Femur (tissue), 1 donor: ENCODE measurements at regions not wholly inside any gene's neighbourhood (a gene's known extent, or its start where the extent isn't known, plus 50 kb on each side); places are given as distances from the start of the nearest gene placed in this dataset.
A peak's percentile ranks its signal among the peaks of the same experiment; 100 is the strongest.
"Not testable (repeated sequence)": the region's sequence is repeated elsewhere in the genome, so short reads cannot be mapped to it uniquely, and the experiment has no call there.

Experiments
- DNase-seq: peaks from one replicate; pipeline ENCODE4 v3.0.0-alpha.2; 2017

DNA sequence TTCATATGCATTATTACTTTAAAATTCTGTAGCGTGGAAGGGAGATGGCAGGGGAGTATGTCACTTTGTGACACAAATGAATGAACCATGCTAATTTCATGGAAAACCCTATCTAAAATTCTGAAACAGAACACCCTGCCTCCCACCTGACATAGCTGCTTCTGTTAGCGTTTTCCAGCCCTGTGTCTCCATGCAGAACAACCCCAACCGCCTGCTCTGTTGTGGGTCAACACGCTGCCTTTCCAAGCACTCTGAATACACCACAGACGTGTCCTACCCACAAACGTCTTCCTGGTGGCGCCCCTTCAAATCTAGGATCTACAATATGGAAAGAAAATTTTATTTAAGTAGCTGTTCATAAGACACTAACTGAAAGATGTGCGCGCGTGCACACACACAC is 238.6 kb downstream of the TRIML1 start:
- no peak for DNase-seq

DNA sequence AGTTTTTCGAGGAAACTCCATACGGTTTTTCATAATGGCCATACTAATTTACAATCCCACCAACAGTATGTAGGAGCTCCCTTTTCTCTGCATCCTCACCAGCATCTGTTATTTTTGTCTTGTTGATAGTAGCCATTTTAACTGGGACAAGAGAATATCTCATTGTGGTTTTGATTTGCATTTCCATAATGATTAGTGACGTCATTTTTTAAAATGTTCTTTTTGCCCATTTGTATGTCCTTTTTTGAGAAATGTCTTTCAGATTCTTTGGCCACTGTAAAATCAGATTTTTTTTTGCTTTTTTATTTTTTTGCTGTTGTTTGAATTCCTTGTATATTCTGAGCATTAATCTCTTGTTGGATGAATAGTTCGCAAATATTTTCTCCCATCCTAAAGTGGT is 243.9 kb downstream of the TRIML1 start:
- DNase-seq, result no peak

DNA sequence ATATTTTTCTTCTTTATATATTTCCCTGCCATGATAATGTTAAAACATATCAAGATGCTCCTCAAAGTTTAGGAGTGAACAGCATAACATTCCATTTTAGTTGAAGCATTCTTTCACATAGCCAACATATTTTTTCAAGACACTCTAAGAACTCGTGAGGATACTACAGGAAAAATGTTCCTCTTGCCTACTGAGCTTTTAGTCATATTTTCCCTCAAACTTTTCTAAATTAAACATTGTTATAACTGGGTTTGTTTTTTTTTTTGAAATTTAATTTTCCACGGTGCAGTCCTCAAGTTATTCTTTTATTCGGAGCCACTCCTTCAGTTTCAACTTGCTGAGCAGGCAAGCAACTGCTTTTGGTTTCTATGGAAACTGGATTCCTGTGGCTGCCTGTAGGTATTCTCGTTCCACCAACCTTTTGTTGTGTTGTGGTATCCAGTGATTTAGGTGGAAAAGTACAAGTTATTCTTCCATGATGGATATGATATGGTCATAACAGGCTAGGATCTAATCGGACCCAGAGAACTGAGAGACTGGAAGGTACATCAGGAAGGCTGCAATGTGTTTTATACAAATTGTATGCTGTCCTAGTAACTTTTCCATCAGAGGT is 248.0 kb downstream of the TRIML1 start:
- DNase-seq, result peak; percentile 24

DNA sequence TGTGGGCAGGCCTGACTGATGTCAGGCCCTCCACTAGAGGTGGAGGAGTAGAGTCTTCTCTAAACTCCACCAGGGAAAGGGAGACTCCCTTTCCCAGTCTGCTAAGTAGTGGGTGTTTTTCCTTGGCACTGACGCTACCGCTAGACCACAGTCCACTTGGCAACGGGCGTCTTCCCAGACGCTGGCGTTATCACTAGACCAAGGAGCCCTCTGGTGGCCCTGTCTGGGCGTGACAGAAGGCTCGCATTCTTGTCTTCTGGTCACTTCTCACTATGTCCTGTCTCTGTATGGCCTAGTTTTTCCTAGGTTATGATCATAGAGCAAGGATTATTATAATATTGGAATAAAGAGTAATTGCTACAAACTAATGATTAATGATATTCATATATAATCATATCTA is 252.1 kb downstream of the TRIML1 start:
- peak; percentile 22 for DNase-seq

DNA sequence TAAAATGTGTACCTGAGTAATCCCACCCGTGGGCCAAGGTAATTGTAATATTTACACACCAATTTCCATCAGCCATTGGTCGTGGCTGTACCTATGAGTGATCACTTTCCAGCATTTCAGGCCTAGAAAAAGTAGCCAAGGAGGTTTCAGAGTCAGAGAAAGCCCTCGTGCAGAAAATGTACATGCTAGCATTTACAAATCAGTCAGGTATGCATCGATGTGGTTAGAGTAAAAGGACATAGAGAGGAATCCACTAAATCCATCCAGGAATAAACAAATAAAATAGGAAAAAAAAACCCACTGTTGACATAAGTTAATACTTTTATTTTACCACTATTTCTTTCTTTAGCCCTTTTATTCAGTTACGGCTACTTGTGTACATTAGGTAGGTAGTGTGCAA is 256.8 kb downstream of the TRIML1 start:
- no peak for DNase-seq

DNA sequence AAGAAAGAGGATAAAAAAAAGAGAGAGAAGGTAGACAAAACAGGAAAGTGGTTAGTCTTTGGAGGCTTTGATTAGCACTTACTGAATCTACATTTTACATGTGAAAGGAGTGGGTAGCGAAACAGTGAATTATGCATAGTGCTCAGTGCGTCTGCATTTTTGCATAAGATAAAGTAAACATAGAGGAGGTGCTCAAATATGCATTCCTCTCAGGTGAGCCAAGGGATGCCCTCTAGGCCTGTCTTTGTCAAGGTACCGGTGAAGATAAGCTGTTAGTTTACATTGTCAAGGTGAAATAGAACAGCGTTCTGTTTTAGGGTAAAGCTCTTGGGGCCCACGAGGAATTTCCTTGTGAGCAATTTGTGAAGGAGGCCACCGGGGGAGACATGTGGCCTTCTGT is 260.6 kb downstream of the TRIML1 start:
- DNase-seq, result no peak

- DNase-seq, result no peak
Measured at GRCh38 chr4:188400451-188400850, 261.2 kb downstream of the TRIML1 start.

- no peak for DNase-seq
Measured at GRCh38 chr4:188403272-188403671, 264.0 kb downstream of the TRIML1 start.

- not testable (repeated sequence) for DNase-seq
Measured at GRCh38 chr4:188405071-188405835, 266.0 kb downstream of the TRIML1 start.

DNA sequence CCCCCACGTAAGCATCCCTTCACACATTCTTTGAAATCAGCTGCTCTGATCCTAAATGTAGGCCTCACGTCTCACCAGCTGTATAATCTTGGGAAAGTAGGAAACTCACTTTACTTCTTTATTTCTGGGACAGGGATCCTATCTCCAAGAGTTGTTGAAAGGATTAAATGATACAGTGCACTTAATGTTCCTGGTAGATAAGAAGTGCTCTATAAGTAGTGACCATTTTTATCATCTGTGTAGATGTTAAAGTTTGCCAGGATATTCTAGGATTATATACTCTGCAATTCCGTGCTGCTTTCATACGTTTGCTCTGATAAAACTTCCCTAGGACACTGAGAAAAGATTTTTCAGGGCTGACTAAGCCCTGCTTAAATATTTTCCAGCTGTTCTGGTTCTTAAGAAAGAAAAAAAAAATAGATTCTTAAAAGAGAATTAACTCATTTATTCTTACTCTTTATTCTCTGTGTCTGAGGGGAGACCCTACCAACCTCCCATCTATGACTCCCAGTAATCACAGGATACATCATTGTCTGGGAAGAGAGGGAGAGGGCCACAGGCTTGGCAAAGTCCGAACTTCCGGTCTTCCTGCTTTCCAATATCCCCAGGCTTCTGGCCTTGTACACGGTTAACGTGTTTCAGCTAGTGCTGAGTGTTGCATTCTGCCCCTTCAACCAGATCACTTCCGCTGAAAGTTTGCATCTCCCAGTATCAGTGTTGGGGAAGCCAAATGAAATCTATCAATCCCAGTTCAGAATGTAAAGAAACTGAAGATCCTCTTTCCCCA is 269.2 kb downstream of the TRIML1 start:
- peak; percentile 28 for DNase-seq

GRCh38 chr4:188409851-188410250 is 270.6 kb downstream of the TRIML1 start:
- no peak for DNase-seq

DNA sequence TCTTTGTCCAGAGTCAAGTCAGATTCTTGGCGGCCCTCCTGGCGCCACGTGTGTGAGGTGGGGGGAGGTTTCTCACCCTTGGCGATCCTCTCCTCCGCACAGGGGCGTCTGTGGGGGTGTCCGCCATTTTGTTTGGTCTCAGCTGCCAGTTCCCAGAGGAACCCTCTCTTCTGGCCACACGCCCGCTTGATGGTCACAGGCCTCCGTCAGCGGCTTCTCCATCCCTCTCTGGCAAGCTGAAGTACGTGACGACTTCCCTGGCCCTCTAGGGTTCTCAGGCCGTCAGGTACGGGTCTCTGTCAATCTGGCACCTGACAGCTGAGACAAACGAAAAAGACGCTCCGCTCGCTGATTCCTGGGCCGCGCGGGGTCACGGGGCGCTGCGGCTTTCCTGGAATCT is 272.6 kb downstream of the TRIML1 start:
- DNase-seq, result no peak

GRCh38 chr4:188412499-188412898 is 273.3 kb downstream of the TRIML1 start:
- DNase-seq, result no peak

GRCh38 chr4:188414441-188414840 is 275.2 kb downstream of the TRIML1 start:
- DNase-seq, result no peak

- DNase-seq, result no peak
Measured at GRCh38 chr4:188417181-188417580, 277.9 kb downstream of the TRIML1 start.

DNA sequence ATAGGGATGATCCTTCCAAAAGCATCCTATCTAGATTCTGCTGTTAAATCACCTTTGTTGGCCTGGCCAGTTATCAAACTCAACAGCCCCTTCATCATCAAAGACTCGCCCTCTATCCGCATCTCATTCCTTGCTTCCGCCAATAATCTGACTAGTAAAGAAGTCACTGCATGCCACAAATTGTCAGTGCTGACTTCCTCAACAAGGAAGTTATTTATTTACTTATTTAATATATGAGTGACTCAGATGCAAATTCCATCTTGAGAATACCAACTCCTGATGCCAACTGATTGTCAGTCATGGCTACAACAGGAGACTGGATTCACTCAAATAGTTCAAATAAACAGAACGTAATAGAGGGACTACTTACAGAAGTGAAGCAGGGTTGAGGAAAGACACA is 283.8 kb downstream of the TRIML1 start:
- no peak for DNase-seq

DNA sequence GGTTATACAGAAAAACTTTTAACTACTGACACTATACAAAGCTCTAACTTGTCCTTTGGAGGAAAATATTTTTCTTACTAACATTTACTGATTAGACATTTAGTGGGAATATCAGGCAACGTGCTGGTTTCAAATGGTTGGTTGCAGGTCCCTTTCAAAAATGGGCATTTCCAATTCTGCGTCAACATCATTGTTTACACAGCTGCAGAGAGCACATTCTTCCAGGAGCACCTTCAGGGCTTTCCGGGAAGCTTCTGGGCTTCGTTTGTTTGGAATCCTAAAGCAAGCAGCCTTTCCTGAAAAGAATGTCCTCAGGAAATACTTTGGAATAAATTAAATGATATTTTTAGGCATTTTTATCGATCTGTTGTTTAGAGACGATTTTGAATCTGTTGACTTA is 289.7 kb downstream of the TRIML1 start:
- DNase-seq, result no peak

DNA sequence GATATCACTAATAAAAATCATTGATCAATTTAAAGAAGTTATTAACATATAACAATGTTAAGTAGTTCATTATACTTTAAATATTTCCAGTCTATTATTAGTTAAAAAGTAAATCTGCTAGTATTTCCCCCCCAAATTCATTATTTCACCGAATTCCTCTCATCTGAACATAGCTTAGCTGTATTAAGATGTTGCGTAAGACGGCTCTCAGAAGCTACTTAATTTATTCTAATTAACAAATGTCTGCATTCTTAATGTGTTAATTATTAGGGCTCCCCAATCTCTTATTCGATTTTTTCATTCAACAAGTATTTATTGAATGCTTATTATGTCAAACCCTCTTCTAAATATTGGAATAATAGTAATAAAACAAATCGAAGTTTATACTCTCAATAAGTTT is 290.7 kb downstream of the TRIML1 start:
- DNase-seq, result no peak

DNA sequence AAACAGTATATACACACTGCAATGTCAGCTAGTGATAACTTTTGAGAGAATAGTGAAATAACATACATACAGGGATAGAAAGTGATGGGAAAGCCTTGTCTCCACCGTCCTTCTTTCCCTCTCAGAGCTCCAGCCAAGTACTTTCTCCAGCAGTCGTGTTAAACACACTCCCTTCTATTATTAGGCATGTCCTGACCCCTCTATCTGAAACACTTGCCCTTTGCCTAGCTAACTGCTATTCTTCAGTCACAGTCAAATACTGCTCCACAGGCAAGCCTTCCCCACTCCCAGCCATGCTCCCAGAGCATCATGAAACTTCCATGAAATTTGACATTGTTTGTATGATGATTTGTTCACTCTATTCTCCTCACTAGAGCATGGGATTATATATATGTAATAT is 291.1 kb downstream of the TRIML1 start:
- DNase-seq, result no peak

GRCh38 chr4:188432328-188432727 is 293.1 kb downstream of the TRIML1 start:
- DNase-seq, result no peak

DNA sequence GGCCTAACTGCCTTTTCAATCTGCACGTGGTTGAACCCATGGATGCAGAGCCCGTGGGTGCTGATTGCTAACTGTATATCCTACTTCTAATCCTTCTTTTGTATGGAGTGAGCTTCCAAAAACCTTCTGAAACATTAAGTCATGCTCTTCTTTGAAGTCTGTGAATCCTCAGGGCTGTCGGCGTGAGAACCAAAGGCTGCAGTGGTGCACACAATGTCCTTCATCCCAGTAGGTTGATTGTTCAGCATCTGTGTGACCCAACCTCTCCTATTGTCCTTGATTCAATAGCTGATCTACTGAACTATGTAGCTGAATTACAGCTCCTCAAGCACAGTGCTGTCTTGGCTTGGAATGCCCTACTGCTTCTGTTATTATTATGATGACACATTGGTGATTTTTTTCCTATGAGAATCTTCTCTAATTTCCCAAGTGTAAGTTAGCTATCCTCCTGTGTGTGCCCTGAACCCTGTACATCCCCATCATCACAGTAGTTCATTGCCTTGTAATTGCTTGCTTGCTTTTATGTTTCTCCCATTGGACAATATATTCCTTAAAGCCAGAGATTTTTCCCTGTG is 294.6 kb downstream of the TRIML1 start:
- no peak for DNase-seq

DNA sequence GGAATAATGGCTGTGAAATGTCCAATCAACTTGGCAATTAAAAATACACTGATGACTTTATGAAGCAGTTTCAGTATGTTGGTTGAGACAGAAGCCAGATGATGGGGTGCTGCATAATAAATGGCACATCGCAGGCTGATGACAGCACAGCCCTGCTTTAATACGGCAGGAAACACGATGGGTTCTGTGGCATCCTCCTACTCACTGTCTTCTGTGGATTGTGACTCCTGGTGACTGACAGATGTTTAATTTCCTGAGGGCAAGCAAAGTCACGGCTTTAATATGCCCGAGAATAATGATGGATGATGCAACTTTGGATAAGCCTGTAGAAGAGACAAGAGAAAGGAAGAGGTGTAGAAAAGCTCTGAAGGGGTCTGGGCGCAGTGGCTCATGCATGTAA is 295.4 kb downstream of the TRIML1 start:
- DNase-seq, result no peak

GRCh38 chr4:188435381-188435780 is 296.1 kb downstream of the TRIML1 start:
- DNase-seq, result no peak

DNA sequence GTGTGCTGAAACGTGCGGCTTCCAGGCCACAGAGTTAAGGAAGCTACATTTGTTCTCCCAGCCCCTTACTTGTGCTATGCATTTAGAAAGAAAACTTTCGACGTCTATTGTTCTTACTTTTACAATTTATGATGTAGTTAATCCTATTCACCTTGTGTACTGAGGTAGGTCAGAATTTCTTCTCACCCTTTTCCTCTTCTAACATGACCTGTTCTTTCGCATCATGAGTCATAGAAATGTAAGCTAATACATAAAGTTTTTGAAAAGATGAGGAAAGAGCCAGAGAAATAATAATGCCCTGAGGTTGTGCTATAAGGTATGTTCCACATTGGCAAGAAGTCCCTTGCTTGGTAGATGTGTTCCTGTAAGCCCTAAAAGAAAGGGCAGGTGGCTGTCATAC is 298.3 kb downstream of the TRIML1 start:
- DNase-seq, result no peak
